Progenitor cell of endocrine pancreas (in vitro differentiated cells): ENCODE measurements at regions not wholly inside any gene's neighbourhood (a gene's known extent, or its start where the extent isn't known, plus 50 kb on each side); places are given as distances from the start of the nearest gene placed in this dataset.

Source experiments
- DNase-seq: peaks from one replicate; pipeline ENCODE4 v3.0.0; 2021; ENCODE audit warnings: low spot score; ENCODE audit not compliant: unreplicated experiment
- H3K27ac Mint-ChIP-seq: 2 replicates; pipeline ENCODE4 v1.8.0; 2021; ENCODE audit warnings: mild to moderate bottlenecking, moderate library complexity, mixed read lengths
- H3K27me3 Mint-ChIP-seq: 2 replicates; pipeline ENCODE4 v1.8.0; 2021; ENCODE audit warnings: mixed read lengths
- H3K36me3 Mint-ChIP-seq: 2 replicates; pipeline ENCODE4 v1.8.0; 2022; ENCODE audit warnings: mixed read lengths; ENCODE audit not compliant: insufficient read depth
- H3K4me1 Mint-ChIP-seq: 2 replicates; pipeline ENCODE4 v1.8.0; 2021; ENCODE audit warnings: low read depth, mixed read lengths
- H3K4me3 Mint-ChIP-seq: 2 replicates; pipeline ENCODE4 v1.8.0; 2021; ENCODE audit warnings: low read depth, mild to moderate bottlenecking, moderate library complexity, mixed read lengths
- H3K9me3 Mint-ChIP-seq: 2 replicates; pipeline ENCODE4 v1.8.0; 2021; ENCODE audit warnings: low read depth, mixed read lengths
- TF ChIP-seq, protein P1 (sequence below): fragments of 200-600 bp; sonication (generic); IDR thresholded peaks from one replicate; pipeline ENCODE4 v1.5.0; 2021; ENCODE audit warnings: antibody characterized with exemption, mild to moderate bottlenecking; ENCODE audit not compliant: unreplicated experiment

DNA sequence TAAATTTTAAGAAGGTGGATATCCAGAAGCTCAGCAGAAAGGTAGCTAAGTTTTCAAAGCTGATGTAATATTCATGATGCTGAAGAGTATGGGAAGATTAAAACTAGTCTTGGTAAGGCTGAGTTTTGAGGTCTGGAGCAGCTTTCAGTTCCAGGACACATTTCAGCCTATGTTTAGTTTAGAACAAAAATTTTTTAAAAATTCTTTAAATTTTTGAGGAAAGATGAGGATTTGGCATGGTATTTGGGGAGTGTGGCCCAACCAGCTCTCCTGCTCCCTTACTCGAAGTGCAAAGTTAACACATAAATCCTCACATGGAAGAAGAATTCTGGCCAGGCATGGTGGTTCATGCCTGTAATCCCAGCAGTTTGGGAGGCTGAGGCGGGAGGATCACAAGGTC lies 1039.1 kb downstream of the NAALADL2 start:
- no peak overlapping the region for H3K27ac Mint-ChIP-seq
- H3K27me3 Mint-ChIP-seq = no peaks in the 10 kb centered on the region
- no peak overlapping the region for H3K4me3 Mint-ChIP-seq
- peaks cover 3% of the 10 kb centered on the region for H3K4me1 Mint-ChIP-seq
- TF ChIP-seq, protein P1, sequence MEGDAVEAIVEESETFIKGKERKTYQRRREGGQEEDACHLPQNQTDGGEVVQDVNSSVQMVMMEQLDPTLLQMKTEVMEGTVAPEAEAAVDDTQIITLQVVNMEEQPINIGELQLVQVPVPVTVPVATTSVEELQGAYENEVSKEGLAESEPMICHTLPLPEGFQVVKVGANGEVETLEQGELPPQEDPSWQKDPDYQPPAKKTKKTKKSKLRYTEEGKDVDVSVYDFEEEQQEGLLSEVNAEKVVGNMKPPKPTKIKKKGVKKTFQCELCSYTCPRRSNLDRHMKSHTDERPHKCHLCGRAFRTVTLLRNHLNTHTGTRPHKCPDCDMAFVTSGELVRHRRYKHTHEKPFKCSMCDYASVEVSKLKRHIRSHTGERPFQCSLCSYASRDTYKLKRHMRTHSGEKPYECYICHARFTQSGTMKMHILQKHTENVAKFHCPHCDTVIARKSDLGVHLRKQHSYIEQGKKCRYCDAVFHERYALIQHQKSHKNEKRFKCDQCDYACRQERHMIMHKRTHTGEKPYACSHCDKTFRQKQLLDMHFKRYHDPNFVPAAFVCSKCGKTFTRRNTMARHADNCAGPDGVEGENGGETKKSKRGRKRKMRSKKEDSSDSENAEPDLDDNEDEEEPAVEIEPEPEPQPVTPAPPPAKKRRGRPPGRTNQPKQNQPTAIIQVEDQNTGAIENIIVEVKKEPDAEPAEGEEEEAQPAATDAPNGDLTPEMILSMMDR = no peak
- H3K36me3 Mint-ChIP-seq = peaks cover 1% of the 10 kb centered on the region
- peaks cover 8% of the 10 kb centered on the region for H3K9me3 Mint-ChIP-seq
- DNase-seq = no peak

DNA sequence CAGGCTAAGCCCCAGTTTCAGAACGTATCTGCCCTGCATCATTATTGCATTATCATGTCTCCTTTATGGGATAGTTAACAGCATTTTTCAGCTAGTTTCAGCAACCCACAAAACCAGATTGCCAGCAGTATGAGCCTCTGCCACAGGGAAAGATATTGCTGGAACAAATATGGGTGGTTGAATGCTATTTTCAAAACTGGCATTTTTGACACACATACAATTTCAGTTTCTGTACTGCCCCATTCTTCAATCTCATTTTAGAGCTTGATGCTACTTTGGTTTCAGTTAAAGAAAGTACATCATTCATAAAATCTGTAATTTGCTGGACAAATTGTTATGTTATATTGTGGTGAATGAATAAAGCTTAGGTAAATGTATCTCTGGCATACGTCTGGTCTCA lies 1037.5 kb downstream of the NAALADL2 start:
- no peak for DNase-seq
- H3K9me3 Mint-ChIP-seq = peaks cover 6% of the 10 kb centered on the region
- H3K27ac Mint-ChIP-seq = no peak overlapping the region
- H3K27me3 Mint-ChIP-seq = no peaks in the 10 kb centered on the region
- H3K4me3 Mint-ChIP-seq = no peak overlapping the region
- TF ChIP-seq, protein P1 = no peak
- peaks cover 3% of the 10 kb centered on the region for H3K4me1 Mint-ChIP-seq
- no peaks in the 10 kb centered on the region for H3K36me3 Mint-ChIP-seq

DNA sequence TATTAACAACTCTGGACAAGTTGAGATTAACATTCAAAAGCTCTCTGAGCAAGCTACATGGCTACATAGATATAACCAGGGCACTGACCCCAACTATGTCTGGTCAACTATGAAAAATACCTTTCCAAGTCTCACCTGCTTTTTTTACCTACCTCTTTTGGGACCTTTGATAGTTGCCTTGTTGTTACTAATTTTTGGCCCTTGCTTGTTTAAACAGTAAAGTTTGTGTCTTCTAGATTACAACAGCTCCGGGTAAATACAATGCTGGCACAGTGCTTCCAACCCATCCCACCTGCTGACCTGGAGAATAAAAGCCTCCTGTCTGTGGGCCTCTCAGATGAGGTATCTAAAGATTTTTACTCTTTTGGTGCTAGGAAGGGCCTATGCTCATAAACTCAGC lies 1036.6 kb downstream of the NAALADL2 start:
- Mint-ChIP-seq H3K36me3 (no peaks in the 10 kb centered on the region), H3K9me3 (peaks cover 6% of the 10 kb centered on the region), H3K27me3 (no peaks in the 10 kb centered on the region), H3K4me3 (no peak overlapping the region), H3K4me1 (peaks cover 1% of the 10 kb centered on the region), H3K27ac (no peak overlapping the region)
- TF ChIP-seq, protein P1 = no peak
- no peak for DNase-seq

DNA sequence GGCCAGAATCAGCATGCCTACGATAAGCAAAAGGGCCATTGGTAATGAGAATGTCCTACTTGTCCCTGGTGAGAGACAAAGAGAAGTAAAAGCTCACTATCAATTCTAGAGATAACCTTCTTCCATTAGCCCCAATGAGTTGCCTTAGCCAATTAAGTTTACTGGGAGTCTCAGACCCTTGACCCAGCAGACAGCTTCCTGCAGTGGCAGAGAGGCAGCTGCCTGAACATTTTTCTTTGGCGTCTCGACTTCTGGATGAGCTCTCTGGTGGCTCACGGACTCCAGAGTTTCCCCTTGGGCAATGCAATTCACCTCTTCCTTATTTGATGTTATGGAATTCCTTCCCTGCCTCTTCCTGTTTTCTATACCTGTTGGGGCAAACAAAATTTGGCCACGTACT lies 1034.4 kb downstream of the NAALADL2 start:
- H3K36me3 Mint-ChIP-seq = no peaks in the 10 kb centered on the region
- H3K27me3 Mint-ChIP-seq = no peaks in the 10 kb centered on the region
- H3K9me3 Mint-ChIP-seq = peaks cover 6% of the 10 kb centered on the region
- TF ChIP-seq, protein P1 = no peak
- H3K4me3 Mint-ChIP-seq = no peak overlapping the region
- peaks cover 1% of the 10 kb centered on the region for H3K4me1 Mint-ChIP-seq
- no peak overlapping the region for H3K27ac Mint-ChIP-seq
- DNase-seq = no peak

DNA sequence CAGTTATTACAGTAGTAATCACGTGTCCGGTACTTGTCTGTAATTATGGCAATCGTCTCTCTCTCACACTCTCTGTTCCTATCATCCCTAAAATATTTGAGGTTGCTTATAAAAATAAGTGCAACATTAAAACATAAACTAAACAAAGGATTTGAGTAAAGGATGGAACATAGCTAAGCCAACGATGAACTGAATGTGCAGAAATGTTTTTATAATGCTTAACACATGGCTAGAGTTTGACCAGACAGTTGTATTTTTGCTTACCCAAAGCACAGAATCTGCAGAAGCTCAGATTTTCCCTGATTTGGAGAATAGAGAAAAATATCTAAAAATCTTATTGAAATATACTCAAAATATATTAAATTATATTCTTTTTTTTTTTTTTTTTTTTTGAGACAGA lies 1030.9 kb downstream of the NAALADL2 start:
- no peak for DNase-seq
- peaks cover 4% of the 10 kb centered on the region for H3K9me3 Mint-ChIP-seq
- H3K4me1 Mint-ChIP-seq = no peaks in the 10 kb centered on the region
- TF ChIP-seq, protein P1 = no peak
- H3K4me3 Mint-ChIP-seq = no peak overlapping the region
- no peaks in the 10 kb centered on the region for H3K36me3 Mint-ChIP-seq
- H3K27me3 Mint-ChIP-seq = no peaks in the 10 kb centered on the region
- no peak overlapping the region for H3K27ac Mint-ChIP-seq
